ENCODE measurements at regions not wholly inside any gene's neighbourhood (a gene's known extent, or its start where the extent isn't known, plus 50 kb on each side); places are given as distances from the start of the nearest gene placed in this dataset.
"Not testable (repeated sequence)": the region's sequence is repeated elsewhere in the genome, so short reads cannot be mapped to it uniquely, and the experiment has no call there.

DNA sequence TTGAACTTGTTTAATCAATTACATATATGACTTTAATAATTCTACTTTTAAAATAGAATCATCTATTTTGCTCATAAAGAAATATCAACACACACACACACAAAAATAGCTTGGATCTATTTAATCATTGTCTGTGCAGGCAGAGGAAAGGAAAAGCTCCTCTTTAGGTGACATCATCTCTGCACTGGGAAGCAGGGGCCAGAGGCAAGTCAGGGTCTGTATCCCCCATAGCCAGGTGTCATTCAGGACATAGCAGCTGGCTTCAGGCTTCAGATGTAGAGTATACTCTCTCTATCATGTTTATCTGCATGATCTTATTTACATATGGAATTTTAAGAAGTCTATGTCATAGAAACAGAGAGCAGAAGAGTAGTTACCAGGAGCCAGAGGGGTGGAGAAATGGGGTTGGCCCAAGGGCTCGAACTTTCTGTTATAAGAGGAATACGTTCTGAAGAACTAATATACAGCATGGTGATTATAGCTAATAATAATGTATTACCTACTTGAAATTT, 110.4 kb upstream of the LDB2 start:
- Histone ChIP-seq H3K27me3 (ENCODE audit: control insufficient read depth, insufficient read depth, low read length) (no peaks in the 10 kb centered on the region), H3K9ac (no peak overlapping the region), H3K4me3 (ENCODE audit: low read depth, low read length) (no peak overlapping the region), H2AFZ (no peak overlapping the region), H3K79me2 (no peaks in the 10 kb centered on the region), H3K4me2 (ENCODE audit: low read length) (no peak overlapping the region), H3K27ac (no peak overlapping the region), H3K9me3 (ENCODE audit: control insufficient read depth, low read length) (no peaks in the 10 kb centered on the region), H3K4me1 (no peaks in the 10 kb centered on the region), H3K36me3 (ENCODE audit: control insufficient read depth, insufficient read depth, low read length) (no peaks in the 10 kb centered on the region)
- TF ChIP-seq, protein P1, sequence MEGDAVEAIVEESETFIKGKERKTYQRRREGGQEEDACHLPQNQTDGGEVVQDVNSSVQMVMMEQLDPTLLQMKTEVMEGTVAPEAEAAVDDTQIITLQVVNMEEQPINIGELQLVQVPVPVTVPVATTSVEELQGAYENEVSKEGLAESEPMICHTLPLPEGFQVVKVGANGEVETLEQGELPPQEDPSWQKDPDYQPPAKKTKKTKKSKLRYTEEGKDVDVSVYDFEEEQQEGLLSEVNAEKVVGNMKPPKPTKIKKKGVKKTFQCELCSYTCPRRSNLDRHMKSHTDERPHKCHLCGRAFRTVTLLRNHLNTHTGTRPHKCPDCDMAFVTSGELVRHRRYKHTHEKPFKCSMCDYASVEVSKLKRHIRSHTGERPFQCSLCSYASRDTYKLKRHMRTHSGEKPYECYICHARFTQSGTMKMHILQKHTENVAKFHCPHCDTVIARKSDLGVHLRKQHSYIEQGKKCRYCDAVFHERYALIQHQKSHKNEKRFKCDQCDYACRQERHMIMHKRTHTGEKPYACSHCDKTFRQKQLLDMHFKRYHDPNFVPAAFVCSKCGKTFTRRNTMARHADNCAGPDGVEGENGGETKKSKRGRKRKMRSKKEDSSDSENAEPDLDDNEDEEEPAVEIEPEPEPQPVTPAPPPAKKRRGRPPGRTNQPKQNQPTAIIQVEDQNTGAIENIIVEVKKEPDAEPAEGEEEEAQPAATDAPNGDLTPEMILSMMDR (IDR thresholded peaks at IDR 0.05) = no peak

- not testable (repeated sequence) for H3K9me3 ChIP-seq (ENCODE audit: control insufficient read depth, low read length)
These were observed 105.4 kb upstream of the LDB2 start for GRCh38 chr4:17003606-17004392.

GRCh38 chr4:16995451-16995850, 97.0 kb upstream of the LDB2 start:
- TF ChIP-seq, protein P1 (IDR thresholded peaks at IDR 0.05) = no peak
- no peak overlapping the region for H3K4me2 ChIP-seq (ENCODE audit: low read length)

More at GRCh38 chr4:17003606-17004392, 105.4 kb upstream of the LDB2 start:
- not testable (repeated sequence) for H3K27ac ChIP-seq; H3K4me2 ChIP-seq (ENCODE audit: low read length); H3K4me3 ChIP-seq (ENCODE audit: low read depth, low read length); H2AFZ ChIP-seq; H3K36me3 ChIP-seq (ENCODE audit: control insufficient read depth, insufficient read depth, low read length); H3K4me1 ChIP-seq; H3K79me2 ChIP-seq; H3K27me3 ChIP-seq (ENCODE audit: control insufficient read depth, insufficient read depth, low read length); H3K9ac ChIP-seq

GRCh38 chr4:16993956-16994840, 95.8 kb upstream of the LDB2 start:
- Histone ChIP-seq H2AFZ (no peak overlapping the region), H3K4me1 (no peaks in the 10 kb centered on the region), H3K4me3 (ENCODE audit: low read depth, low read length) (no peak overlapping the region), H3K27me3 (ENCODE audit: control insufficient read depth, insufficient read depth, low read length) (no peaks in the 10 kb centered on the region), H3K9ac (no peak overlapping the region), H3K79me2 (no peaks in the 10 kb centered on the region), H3K36me3 (ENCODE audit: control insufficient read depth, insufficient read depth, low read length) (no peaks in the 10 kb centered on the region), H3K4me2 (ENCODE audit: low read length) (no peak overlapping the region), H3K27ac (no peak overlapping the region), H3K9me3 (ENCODE audit: control insufficient read depth, low read length) (no peaks in the 10 kb centered on the region)
- TF ChIP-seq, protein P1 (IDR thresholded peaks at IDR 0.05) = no peak

More at GRCh38 chr4:16995451-16995850, 97.0 kb upstream of the LDB2 start:
- H3K9ac ChIP-seq = no peak overlapping the region
- H2AFZ ChIP-seq = no peak overlapping the region
- H3K27ac ChIP-seq = no peak overlapping the region
- H3K4me1 ChIP-seq = no peaks in the 10 kb centered on the region
- H3K79me2 ChIP-seq = no peaks in the 10 kb centered on the region
- H3K9me3 ChIP-seq (ENCODE audit: control insufficient read depth, low read length) = no peaks in the 10 kb centered on the region
- no peaks in the 10 kb centered on the region for H3K27me3 ChIP-seq (ENCODE audit: control insufficient read depth, insufficient read depth, low read length)
- no peak overlapping the region for H3K4me3 ChIP-seq (ENCODE audit: low read depth, low read length)
- no peaks in the 10 kb centered on the region for H3K36me3 ChIP-seq (ENCODE audit: control insufficient read depth, insufficient read depth, low read length)

- no peak overlapping the region for H3K4me2 ChIP-seq (ENCODE audit: low read length)
- TF ChIP-seq, protein P1 (IDR thresholded peaks at IDR 0.05) = no peak
- H3K4me3 ChIP-seq (ENCODE audit: low read depth, low read length) = no peak overlapping the region
- no peaks in the 10 kb centered on the region for H3K79me2 ChIP-seq
- no peaks in the 10 kb centered on the region for H3K36me3 ChIP-seq (ENCODE audit: control insufficient read depth, insufficient read depth, low read length)
- H2AFZ ChIP-seq = no peak overlapping the region
- H3K27me3 ChIP-seq (ENCODE audit: control insufficient read depth, insufficient read depth, low read length) = no peaks in the 10 kb centered on the region
- H3K9ac ChIP-seq = no peak overlapping the region
- no peaks in the 10 kb centered on the region for H3K4me1 ChIP-seq
- no peak overlapping the region for H3K27ac ChIP-seq
- no peaks in the 10 kb centered on the region for H3K9me3 ChIP-seq (ENCODE audit: control insufficient read depth, low read length)
These were observed 94.3 kb upstream of the LDB2 start for GRCh38 chr4:16992566-16993225.
